CD1c-positive myeloid dendritic cell (primary cell): ENCODE measurements at regions not wholly inside any gene's neighbourhood (a gene's known extent, or its start where the extent isn't known, plus 50 kb on each side); places are given as distances from the start of the nearest gene placed in this dataset.
"Not testable (repeated sequence)": the region's sequence is repeated elsewhere in the genome, so short reads cannot be mapped to it uniquely, and the experiment has no call there.

Experiments
- DNase-seq: peaks from one replicate; pipeline ENCODE4 v3.0.0-alpha.2; 2016; ENCODE audit errors: extremely low spot score

- DNase-seq: no peak
These were observed 394.3 kb upstream of the CHST9 start for GRCh38 chr18:27579364-27579763.

DNA sequence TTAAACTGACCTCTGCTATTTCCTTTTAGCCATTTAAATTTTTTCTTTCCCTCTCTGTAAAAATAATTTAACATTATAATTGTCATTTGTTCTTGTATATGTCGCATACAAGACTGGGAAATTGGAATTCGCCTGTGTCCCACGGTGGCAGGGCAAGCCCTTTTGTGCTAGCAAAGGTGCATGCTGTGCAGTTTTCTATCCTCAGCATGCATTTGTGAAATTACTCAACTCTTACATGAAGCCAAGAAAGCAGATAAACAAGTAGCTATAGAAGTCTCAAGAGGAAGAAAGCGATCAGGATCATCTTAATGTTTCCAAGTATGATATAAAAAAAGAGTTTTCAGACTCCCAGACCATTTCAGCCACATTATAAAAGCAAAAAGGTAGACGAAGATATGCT is 392.6 kb upstream of the CHST9 start:
- no peak for DNase-seq

DNA sequence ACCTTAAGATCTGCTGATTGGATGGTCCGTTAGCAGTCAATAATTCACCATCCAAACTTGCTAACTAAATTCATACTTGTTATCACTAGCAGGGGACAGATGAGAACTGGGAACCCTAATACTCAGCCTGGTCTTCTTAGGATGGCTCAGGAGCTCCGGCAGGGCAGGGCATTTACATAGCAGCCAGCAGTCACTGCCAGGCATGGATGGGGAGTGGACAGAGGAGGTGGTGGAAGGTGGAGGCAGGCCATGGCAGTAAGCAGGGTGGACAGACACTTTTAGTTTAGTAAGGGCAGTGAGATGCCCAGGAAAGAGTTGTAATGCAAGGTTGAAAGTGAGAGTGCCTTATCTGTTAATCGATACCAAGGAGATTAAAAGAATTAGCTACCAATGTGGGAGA is 392.2 kb upstream of the CHST9 start:
- DNase-seq: no peak

DNA sequence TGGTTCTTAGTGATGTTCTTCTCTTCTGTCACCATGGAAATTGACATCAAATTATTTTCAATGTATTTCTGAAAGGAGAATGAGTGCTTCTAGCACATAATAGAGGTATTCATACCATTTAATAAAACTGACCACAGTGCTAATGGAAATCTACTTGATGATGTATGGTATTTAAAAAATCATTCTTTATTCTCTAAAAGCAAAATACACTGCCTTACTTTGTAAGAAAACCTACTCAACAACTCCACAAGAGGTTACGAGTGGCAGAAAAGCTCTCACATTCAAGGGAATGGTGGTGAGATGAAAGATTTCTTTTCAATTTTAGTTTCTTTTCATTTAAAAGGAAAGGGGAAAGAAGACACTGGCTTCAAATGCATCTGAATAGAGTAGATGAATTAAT is 382.3 kb upstream of the CHST9 start:
- no peak for DNase-seq

DNA sequence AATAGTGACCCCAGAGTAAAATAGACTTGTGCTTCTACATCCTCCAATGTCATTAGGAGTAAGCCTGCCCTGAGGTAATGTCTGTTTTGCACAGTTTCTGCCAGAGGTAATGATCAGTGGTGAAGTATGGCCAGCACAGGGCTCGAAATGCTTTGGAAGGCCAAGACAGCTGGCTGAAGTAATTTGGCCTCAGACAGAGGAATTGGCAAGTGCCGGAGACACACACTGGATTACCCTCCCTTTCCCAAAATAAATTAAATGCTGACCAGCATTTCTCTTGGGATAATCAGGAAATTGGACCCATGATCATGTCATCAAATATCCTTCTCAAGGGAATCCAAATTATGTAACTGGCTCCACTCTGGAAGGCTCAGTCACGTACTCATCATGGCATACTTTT is 379.0 kb upstream of the CHST9 start:
- DNase-seq: no peak

DNA sequence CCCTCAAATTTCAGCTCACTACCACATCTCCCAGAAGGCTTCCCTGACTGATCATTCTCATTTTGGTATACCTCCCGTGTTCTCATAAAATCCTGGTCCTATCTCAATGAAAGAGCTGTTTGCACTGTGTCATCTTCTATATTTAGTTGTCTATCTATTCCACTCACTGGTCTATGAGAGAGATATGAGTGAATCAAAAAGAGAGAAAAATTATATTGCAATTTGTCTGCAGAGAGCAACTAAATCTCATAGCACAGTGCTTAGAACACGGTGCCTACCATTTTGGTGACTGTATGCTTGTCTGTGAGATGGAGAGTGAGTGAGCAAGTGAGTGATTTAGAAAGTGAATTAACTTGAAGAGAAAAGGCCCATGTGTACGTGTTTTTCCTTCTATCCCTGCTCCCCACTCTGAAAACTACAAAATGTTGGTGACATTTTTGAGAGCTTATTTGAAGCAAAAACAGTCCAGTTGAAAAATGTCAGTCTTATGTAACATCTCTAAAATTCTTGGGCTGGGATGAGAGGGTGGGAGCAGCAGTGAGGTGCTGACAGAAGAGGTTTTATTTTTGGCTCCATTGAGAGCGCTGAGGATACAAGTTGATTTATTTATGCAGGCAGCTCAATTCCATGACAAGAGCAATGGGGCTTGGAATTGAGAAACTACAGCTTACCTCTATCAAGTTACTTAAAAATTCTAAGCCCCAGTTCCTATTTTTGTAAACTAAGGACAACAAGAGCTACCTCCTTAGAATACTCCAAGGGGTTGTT is 373.5 kb upstream of the CHST9 start:
- DNase-seq: no peak

DNA sequence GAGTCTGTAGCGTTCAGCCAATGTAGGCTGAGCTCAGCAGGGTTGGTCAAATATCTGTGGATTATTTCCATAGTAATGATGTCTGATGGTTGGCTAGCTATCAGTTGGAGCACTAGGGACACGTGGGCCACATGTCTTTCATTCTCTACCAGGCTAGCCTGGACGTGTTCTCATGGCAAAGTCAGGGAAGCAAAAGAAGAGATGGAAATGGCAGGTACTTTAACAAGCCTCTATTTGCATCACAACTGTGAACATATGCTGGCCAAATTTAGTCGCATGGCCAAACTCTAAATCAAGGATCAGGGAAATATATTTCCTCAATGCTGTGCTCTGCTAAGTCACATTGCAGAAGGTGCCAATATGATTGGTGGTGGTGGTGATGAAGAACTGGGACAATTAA is 371.6 kb upstream of the CHST9 start:
- DNase-seq: no peak

GRCh38 chr18:27549335-27550039 is 364.4 kb upstream of the CHST9 start:
- no peak for DNase-seq

DNA sequence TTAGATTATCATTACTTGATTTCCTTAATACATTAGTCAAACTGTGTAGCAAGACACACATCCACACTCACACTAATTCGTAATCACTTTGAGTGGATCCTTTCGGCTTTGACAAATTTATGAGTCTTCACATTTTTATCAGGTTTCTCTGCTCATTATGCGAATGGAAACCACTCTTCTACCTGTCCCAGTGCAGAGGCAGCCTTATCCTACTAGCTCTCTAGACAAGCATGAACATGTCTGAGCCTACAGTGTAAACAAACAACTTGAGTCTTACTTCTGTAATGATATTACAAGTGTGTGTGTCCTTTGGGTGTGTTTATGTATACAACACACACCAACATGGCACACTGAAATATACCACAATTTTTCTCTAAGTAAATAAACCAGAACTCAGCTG is 361.9 kb upstream of the CHST9 start:
- no peak for DNase-seq

- no peak for DNase-seq
These were observed 359.1 kb upstream of the CHST9 start for GRCh38 chr18:27544206-27544605.

- DNase-seq: no peak
These were observed 356.2 kb upstream of the CHST9 start for GRCh38 chr18:27541293-27541692.

- DNase-seq: no peak
These were observed 355.0 kb upstream of the CHST9 start for GRCh38 chr18:27540111-27540510.

DNA sequence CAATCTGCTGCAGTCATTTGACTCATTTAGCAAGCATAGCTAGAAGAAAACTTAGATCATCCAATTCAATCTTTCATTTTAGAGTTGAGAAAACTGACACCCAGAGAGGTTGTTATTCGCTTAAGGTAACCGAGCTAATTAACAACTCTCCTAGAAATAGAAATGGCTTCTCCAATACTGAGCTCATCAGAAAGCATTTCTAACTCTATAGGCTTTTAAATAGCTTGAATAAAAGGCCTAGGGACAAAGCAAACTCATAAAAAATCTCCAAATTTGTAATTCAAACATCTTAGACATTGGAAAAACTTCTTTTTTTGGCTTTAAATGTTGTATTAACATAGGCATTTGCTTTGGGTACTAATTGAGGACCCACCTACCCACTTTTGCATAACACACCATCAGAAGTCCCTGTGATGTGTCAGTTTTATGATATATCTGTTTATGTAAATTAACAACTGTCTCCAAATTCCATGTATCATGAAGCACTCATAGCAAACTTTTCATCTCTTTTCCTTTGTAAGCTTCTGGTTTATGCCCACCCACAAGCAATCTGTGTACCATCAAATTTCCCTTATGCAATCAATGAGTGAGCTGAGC is 343.9 kb upstream of the CHST9 start:
- no peak for DNase-seq

DNA sequence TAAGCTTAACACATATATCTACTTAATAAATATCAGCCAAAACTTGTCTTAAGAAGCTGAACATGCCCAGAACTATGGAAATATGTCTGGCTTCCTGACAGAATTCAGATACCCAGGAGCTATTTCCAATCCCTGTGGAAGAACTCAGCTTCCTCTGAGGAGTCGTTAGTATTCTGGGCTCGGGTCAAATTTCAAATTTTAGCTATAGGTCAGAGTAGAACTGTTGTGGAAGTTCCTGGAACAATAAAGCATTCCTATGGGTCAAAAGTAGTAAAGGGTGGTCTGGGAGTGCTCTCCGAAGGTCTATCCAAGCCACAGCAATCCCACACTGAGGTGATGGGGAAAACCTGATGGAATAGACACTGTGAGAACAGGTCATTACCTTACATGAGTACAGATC is 342.7 kb upstream of the CHST9 start:
- no peak for DNase-seq

DNA sequence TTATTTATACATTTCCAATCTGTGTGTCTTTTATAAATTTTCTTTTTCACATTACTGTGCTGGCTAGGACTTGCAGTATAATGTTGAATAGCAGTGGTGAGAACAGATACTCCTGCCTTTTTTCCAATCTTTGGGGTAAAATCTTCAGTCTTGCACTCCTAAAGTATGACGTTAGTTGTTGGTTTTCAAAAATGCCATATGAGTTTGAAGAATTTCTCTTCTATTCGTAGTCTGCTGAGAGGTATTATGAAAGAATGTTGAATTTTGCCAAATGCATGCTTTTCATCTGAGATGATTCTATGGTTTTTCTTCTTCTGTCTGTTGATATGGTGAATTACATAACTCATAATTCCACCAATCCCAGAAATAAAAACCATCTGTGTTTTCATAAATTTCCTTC is 335.3 kb upstream of the CHST9 start:
- DNase-seq: no peak

DNA sequence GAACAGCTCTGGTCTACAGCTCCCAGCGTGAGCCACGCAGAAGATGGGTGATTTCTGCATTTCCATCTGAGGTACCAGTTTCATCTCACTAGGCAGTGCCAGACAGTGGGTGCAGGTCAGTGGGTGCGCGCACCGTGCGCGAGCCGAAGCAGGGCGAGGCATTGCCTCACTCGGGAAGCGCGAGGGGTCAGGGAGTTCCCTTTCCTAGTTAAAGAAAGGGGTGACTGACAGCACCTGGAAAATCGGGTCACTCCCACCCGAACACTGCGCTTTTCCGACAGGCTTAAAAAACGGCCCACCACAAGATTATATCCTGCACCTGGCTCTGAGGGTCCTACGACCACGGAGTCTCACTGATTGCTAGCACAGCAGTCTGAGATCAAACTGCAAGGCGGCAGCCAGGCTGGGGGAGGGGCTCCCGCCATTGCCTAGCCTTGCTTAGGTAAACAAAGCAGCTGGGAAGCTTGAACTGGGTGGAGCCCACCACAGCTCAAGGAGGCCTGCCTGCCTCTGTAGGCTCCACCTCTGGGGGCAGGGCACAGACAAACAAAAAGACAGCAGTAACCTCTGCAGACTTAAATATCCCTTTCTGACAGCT is 325.0 kb upstream of the CHST9 start:
- not testable (repeated sequence) for DNase-seq

- no peak for DNase-seq
These were observed 316.6 kb upstream of the CHST9 start for GRCh38 chr18:27501671-27502070.

GRCh38 chr18:27500531-27500930 is 315.4 kb upstream of the CHST9 start:
- DNase-seq: no peak

DNA sequence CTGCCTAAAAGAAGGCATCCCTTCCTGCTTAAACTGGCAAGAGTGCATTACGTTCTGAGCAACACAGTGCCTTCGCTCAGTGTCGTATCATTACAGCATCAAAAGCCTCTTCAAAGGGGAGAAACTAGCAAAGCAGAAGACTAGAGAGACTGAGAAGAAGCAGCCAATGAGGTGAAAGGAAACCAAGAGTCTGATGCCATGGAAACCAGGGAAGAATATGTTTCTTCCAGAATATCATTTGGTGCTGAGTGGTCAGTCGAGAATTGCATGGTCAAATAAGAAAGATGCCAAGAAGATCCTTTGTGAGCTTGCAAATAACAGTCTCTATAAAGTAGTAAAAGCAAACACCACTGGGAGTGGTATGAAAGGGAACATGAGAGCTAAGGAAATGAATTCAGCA is 312.1 kb upstream of the CHST9 start:
- no peak for DNase-seq

- DNase-seq: no peak
These were observed 308.1 kb upstream of the CHST9 start for GRCh38 chr18:27493182-27493581.

DNA sequence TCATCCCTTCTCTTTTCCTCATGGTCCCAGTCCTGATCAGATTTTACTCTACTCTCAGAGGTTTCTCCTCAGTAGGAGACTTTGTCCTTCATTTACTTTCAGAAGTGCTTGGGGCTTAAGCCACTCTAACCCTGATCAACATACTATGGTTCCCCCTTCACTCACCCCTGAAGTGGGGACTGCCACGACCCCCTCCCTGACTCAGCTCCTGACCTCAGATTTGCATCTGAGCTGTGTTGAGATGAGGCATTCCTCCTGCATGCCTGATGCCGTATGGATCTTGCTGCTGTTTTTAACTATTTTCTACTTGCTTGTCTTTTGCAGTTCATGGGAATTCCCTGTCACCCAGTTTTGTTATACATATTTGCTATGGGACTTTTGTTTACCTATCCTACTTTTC is 306.7 kb upstream of the CHST9 start:
- no peak for DNase-seq

DNA sequence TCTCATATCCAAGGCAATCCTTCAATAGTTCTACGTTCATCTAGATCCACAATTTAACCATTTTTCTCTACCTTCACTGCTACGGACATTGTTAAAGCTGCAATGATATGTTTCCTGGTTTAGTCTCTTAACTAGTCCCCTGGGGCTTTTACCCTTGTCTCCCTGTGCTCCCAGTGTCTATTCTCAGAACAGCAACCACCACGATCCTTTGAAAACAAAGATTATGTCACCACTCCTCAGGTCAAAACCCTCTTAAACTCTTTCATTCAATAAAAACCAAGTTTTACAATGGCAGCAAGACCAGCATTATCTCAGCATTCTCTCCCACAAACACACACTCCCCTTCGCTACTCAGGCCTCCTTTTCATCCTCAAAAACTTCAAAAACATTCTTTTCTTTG is 298.2 kb upstream of the CHST9 start:
- no peak for DNase-seq

DNA sequence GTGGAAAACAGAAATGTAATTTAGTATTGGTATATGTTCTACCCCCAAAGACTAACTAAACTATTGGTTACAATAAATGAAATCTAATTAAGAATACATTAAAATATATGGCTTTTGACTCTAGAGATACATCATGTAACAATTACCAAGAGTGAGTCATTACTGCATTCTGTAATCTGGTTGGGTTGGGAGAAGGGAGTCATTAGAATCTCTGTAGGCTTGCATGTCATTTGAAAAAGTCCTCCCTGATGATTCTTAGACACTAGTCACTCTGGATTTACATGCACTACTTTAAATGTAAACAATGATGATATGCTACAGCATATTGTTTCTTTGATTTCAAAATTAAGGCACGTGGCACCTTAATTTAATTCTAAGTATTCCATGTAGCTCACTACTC is 293.4 kb upstream of the CHST9 start:
- no peak for DNase-seq
